ENCODE measurements at regions not wholly inside any gene's neighbourhood (a gene's known extent, or its start where the extent isn't known, plus 50 kb on each side); places are given as distances from the start of the nearest gene placed in this dataset.

GRCh38 chr2:239468491-239469105 is 67.8 kb upstream of the HDAC4 start:
- DNase-seq (ENCODE audit: low read depth in 3 of 3, low spot score in 2 of 3): no peak

- DNase-seq (ENCODE audit: low read depth in 3 of 3, low spot score in 2 of 3): no peak
Observed at GRCh38 chr2:239467956-239468490, 67.2 kb upstream of the HDAC4 start.

GRCh38 chr2:239467281-239467955 is 66.6 kb upstream of the HDAC4 start:
- no peak for DNase-seq (ENCODE audit: low read depth in 3 of 3, low spot score in 2 of 3)

- DNase-seq (ENCODE audit: low read depth in 3 of 3, low spot score in 2 of 3): no peak
Observed at GRCh38 chr2:239466755-239467271, 66.0 kb upstream of the HDAC4 start.

- DNase-seq (ENCODE audit: low read depth in 3 of 3, low spot score in 2 of 3): no peak
Observed at GRCh38 chr2:239466061-239466754, 65.4 kb upstream of the HDAC4 start.

- no peak for DNase-seq (ENCODE audit: low read depth in 3 of 3, low spot score in 2 of 3)
Observed at GRCh38 chr2:239465017-239466001, 64.5 kb upstream of the HDAC4 start.

- DNase-seq (ENCODE audit: low read depth in 3 of 3, low spot score in 2 of 3): no peak
Observed at GRCh38 chr2:239464166-239465016, 63.6 kb upstream of the HDAC4 start.

- no peak for DNase-seq (ENCODE audit: low read depth in 3 of 3, low spot score in 2 of 3)
Observed at GRCh38 chr2:239463541-239464165, 62.8 kb upstream of the HDAC4 start.

- DNase-seq (ENCODE audit: low read depth in 3 of 3, low spot score in 2 of 3): no peak
Observed at GRCh38 chr2:239462671-239463506, 62.1 kb upstream of the HDAC4 start.

GRCh38 chr2:239462191-239462515 is 61.3 kb upstream of the HDAC4 start:
- DNase-seq (ENCODE audit: low read depth in 3 of 3, low spot score in 2 of 3): no peak

GRCh38 chr2:239461291-239462190 is 60.7 kb upstream of the HDAC4 start:
- DNase-seq (ENCODE audit: low read depth in 3 of 3, low spot score in 2 of 3): no peak

GRCh38 chr2:239460780-239461179 is 60.0 kb upstream of the HDAC4 start:
- no peak for DNase-seq (ENCODE audit: low read depth in 3 of 3, low spot score in 2 of 3)

- no peak for DNase-seq (ENCODE audit: low read depth in 3 of 3, low spot score in 2 of 3)
Observed at GRCh38 chr2:239459606-239460005, 58.8 kb upstream of the HDAC4 start.

GRCh38 chr2:239459056-239459455 is 58.2 kb upstream of the HDAC4 start:
- DNase-seq (ENCODE audit: low read depth in 3 of 3, low spot score in 2 of 3): no peak

GRCh38 chr2:239457586-239458445 is 57.0 kb upstream of the HDAC4 start:
- no peak for DNase-seq (ENCODE audit: low read depth in 3 of 3, low spot score in 2 of 3)

- no peak for DNase-seq (ENCODE audit: low read depth in 3 of 3, low spot score in 2 of 3)
Observed at GRCh38 chr2:239456940-239457339, 56.1 kb upstream of the HDAC4 start.

Measured in right renal cortex interstitium (tissue), 3 donors.